AG04450 (cell line): ENCODE measurements at regions not wholly inside any gene's neighbourhood (a gene's known extent, or its start where the extent isn't known, plus 50 kb on each side); places are given as distances from the start of the nearest gene placed in this dataset.

ENCODE experiments used
- CTCF ChIA-PET: fragments of 300-600, 350-600 bp; formaldehyde crosslinking; extraction: SDS; loops from one replicate; lab custom pipeline; 2022; ENCODE audit warnings: antibody characterized with exemption, inconsistent platforms; lab: Charles Lee
- POLR2A ChIA-PET: fragments of 350-600 bp; formaldehyde crosslinking; extraction: SDS; loops from one replicate; lab custom pipeline; 2021; ENCODE audit warnings: antibody characterized with exemption, inconsistent platforms; lab: Yijun Ruan, JAX
- DNase-seq: peaks from one replicate; pipeline ENCODE4 v3.0.0-alpha.2; 2011; ENCODE audit warnings: low read depth, low spot score
- H3K27ac ChIP-seq: one replicate; pipeline ENCODE4 v1.5.1; 2012; ENCODE audit warnings: low read depth, low read length, control low read depth
- H3K27me3 ChIP-seq: one replicate; pipeline ENCODE4 v1.6.0; 2012; ENCODE audit warnings: low read length; ENCODE audit not compliant: control insufficient read depth, insufficient read depth
- H3K4me3 ChIP-seq: 2 replicates; pipeline ENCODE4 v1.5.1; 2011; ENCODE audit warnings: mild to moderate bottlenecking, low read depth, low read length, control low read depth
- H3K9me3 ChIP-seq: 2 replicates; pipeline ENCODE4 v1.5.1; 2012; ENCODE audit warnings: low read length; ENCODE audit not compliant: control insufficient read depth, insufficient read depth
- TF ChIP-seq, protein P1 (sequence below): IDR thresholded peaks from 2 replicates; pipeline ENCODE4 v1.5.1; 2011; ENCODE audit warnings: low read depth, low read length, control low read depth, inconsistent platforms

GRCh38 chr1:222865718-222866117 is 50.9 kb downstream of the DISP1 start:
- CTCF ChIA-PET = no interaction called here
- TF ChIP-seq, protein P1, sequence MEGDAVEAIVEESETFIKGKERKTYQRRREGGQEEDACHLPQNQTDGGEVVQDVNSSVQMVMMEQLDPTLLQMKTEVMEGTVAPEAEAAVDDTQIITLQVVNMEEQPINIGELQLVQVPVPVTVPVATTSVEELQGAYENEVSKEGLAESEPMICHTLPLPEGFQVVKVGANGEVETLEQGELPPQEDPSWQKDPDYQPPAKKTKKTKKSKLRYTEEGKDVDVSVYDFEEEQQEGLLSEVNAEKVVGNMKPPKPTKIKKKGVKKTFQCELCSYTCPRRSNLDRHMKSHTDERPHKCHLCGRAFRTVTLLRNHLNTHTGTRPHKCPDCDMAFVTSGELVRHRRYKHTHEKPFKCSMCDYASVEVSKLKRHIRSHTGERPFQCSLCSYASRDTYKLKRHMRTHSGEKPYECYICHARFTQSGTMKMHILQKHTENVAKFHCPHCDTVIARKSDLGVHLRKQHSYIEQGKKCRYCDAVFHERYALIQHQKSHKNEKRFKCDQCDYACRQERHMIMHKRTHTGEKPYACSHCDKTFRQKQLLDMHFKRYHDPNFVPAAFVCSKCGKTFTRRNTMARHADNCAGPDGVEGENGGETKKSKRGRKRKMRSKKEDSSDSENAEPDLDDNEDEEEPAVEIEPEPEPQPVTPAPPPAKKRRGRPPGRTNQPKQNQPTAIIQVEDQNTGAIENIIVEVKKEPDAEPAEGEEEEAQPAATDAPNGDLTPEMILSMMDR = no peak
- POLR2A ChIA-PET = no interaction called here
- Histone ChIP-seq H3K27ac (no peak overlapping the region), H3K4me3 (no peak overlapping the region), H3K27me3 (no peaks in the 10 kb centered on the region), H3K9me3 (no peaks in the 10 kb centered on the region)
- no peak for DNase-seq

GRCh38 chr1:222867316-222867715 is 52.5 kb downstream of the DISP1 start:
- CTCF ChIA-PET = interaction anchor here (1.3 kb wide), 1 partner anchor 267 kb away, joined by 3 read pairs; no protein-coding TSS in a partner anchor
- no peaks in the 10 kb centered on the region for H3K9me3 ChIP-seq
- POLR2A ChIA-PET = interaction anchor here (0.6 kb wide), 1 partner anchor 90 kb away, joined by 3 read pairs; no protein-coding TSS in a partner anchor
- no peak overlapping the region for H3K27ac ChIP-seq
- TF ChIP-seq, protein P1 = no peak
- DNase-seq = no peak
- no peaks in the 10 kb centered on the region for H3K27me3 ChIP-seq
- no peak overlapping the region for H3K4me3 ChIP-seq

GRCh38 chr1:222876182-222876581 is 61.3 kb downstream of the DISP1 start:
- ChIA-PET CTCF (no interaction called here), POLR2A (no interaction called here)

GRCh38 chr1:222877854-222878253 is 63.0 kb downstream of the DISP1 start:
- H3K9me3 ChIP-seq = no peaks in the 10 kb centered on the region
- no peak overlapping the region for H3K4me3 ChIP-seq
- no peak overlapping the region for H3K27ac ChIP-seq
- TF ChIP-seq, protein P1 = no peak
- ChIA-PET CTCF (interaction anchor here (1.2 kb wide), 1 partner anchor 212 kb away, joined by 3 read pairs; no protein-coding TSS in a partner anchor), POLR2A (no interaction called here)
- no peaks in the 10 kb centered on the region for H3K27me3 ChIP-seq
- no peak for DNase-seq

More at GRCh38 chr1:222876182-222876581, 61.3 kb downstream of the DISP1 start:
- DNase-seq = no peak
- no peaks in the 10 kb centered on the region for H3K9me3 ChIP-seq
- H3K27me3 ChIP-seq = no peaks in the 10 kb centered on the region
- TF ChIP-seq, protein P1 = no peak
- no peak overlapping the region for H3K27ac ChIP-seq
- no peak overlapping the region for H3K4me3 ChIP-seq

- no peak overlapping the region for H3K27ac ChIP-seq
Measured at GRCh38 chr1:222880587-222880986, 65.7 kb downstream of the DISP1 start.

More at GRCh38 chr1:222880587-222880986, 65.7 kb downstream of the DISP1 start:
- Histone ChIP-seq H3K27me3 (no peaks in the 10 kb centered on the region), H3K9me3 (no peaks in the 10 kb centered on the region), H3K4me3 (no peak overlapping the region)
- POLR2A ChIA-PET = no interaction called here
- TF ChIP-seq, protein P1 = no peak
- peak; percentile 29 for DNase-seq
- CTCF ChIA-PET = no interaction called here
